OCI-LY3 (cell line): ENCODE measurements at regions not wholly inside any gene's neighbourhood (a gene's known extent, or its start where the extent isn't known, plus 50 kb on each side); places are given as distances from the start of the nearest gene placed in this dataset.

Source experiments
- EZH2phosphoT487 ChIP-seq: fragments of 200-600 bp; shearing (Covaris generic); IDR thresholded peaks from 2 replicates; pipeline ENCODE4 v1.6.1; 2018; ENCODE audit warnings: antibody characterized with exemption, mixed run types, low read depth
- TF ChIP-seq, protein P1 (sequence below): fragments of 200-600, 300-600 bp; sonication (generic); IDR thresholded peaks from 2 replicates; pipeline ENCODE4 v1.5.1; 2014; ENCODE audit warnings: antibody characterized with exemption, low read length, low read depth

DNA sequence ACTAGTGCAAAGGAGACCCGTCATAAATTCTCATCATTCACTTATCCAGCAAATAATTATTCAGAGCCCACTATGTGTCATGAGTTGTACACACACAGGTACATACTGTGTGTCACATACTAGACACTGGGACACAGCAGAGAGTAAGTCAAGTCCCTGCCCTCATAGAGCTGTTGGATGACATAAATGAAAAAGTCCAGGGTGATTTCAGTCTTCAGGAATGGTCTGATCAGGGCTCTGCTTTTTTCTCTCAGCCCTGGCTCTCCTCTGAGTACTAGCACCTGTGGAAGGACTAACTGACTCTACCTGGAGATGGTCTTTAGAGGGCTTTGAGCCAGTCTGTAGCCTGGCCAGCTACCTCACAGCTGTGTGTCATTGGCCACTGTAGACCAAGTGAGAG, 198.0 kb upstream of the LEF1 start:
- TF ChIP-seq, protein P1, sequence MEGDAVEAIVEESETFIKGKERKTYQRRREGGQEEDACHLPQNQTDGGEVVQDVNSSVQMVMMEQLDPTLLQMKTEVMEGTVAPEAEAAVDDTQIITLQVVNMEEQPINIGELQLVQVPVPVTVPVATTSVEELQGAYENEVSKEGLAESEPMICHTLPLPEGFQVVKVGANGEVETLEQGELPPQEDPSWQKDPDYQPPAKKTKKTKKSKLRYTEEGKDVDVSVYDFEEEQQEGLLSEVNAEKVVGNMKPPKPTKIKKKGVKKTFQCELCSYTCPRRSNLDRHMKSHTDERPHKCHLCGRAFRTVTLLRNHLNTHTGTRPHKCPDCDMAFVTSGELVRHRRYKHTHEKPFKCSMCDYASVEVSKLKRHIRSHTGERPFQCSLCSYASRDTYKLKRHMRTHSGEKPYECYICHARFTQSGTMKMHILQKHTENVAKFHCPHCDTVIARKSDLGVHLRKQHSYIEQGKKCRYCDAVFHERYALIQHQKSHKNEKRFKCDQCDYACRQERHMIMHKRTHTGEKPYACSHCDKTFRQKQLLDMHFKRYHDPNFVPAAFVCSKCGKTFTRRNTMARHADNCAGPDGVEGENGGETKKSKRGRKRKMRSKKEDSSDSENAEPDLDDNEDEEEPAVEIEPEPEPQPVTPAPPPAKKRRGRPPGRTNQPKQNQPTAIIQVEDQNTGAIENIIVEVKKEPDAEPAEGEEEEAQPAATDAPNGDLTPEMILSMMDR: no peak
- no peak for TF ChIP-seq EZH2phosphoT487
